ENCODE measurements at regions not wholly inside any gene's neighbourhood (a gene's known extent, or its start where the extent isn't known, plus 50 kb on each side); places are given as distances from the start of the nearest gene placed in this dataset.
"Not testable (repeated sequence)": the region's sequence is repeated elsewhere in the genome, so short reads cannot be mapped to it uniquely, and the experiment has no call there.

- DNase-seq: no peak
These were observed 724.6 kb upstream of the NRP1 start for GRCh38 chr10:34058845-34059614.

- DNase-seq: not testable (repeated sequence)
These were observed 721.0 kb upstream of the NRP1 start for GRCh38 chr10:34055410-34055985.

GRCh38 chr10:34049887-34050286 is 715.4 kb upstream of the NRP1 start:
- no peak for DNase-seq

- no peak for DNase-seq
These were observed 715.0 kb upstream of the NRP1 start for GRCh38 chr10:34049469-34049868.

- DNase-seq: no peak
These were observed 712.9 kb upstream of the NRP1 start for GRCh38 chr10:34047389-34047788.

DNA sequence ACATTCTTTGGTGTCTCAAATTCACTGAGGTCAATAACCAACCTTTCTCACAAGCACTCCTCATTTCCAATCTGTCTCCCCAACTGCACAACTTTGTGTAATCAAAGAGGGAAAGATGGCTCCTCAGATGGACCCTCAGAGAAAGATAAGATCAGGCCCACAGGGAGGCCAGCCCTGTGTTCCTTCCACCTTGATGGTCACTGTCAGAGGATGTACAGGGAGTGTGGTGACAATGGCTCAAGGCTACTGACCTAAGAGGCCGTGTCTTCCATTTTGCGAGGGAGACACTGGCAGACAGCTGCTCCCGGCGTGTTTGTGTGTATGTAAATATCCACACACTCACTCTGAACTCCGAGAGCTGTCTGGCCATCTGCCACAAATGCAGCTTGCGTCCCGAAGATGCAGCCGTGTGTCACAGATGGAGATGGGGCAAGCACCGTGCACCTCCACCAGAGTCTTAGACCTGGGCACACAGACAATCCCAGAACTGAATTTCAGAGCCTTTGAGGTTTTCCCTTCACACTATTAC is 712.1 kb upstream of the NRP1 start:
- DNase-seq: no peak

- DNase-seq: no peak
These were observed 711.2 kb upstream of the NRP1 start for GRCh38 chr10:34045571-34046190.

- DNase-seq: no peak
These were observed 707.4 kb upstream of the NRP1 start for GRCh38 chr10:34041871-34042270.

GRCh38 chr10:34037499-34037898 is 703.0 kb upstream of the NRP1 start:
- no peak for DNase-seq

DNA sequence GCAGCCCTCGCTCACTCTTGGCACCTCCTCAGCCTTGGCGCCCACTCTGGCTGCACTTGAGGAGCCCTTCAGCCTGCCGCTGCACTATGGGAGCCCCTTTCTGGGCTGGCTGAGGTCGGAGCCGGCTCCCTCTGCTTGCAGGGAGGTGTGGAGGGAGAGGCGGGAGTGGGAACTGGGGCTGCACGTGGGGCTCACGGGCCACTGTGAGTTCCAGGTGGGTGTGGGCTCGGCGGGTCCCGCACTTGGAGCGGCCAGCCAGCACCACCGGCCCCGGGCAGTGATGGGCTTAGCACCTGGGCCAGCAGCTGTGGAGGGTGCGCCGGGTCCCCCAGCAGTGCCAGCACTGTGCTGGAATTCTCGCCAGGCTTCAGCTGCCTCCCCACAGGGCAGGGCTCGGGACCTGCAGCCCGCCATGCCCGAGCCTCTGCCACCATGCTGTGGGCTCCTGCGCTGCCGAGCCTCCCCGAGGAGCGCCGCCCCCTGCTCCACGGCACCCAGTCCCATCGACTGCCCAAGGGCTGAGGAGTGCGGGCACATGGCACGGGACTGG is 700.8 kb upstream of the NRP1 start:
- not testable (repeated sequence) for DNase-seq

GRCh38 chr10:34033078-34033477 is 698.6 kb upstream of the NRP1 start:
- no peak for DNase-seq

DNA sequence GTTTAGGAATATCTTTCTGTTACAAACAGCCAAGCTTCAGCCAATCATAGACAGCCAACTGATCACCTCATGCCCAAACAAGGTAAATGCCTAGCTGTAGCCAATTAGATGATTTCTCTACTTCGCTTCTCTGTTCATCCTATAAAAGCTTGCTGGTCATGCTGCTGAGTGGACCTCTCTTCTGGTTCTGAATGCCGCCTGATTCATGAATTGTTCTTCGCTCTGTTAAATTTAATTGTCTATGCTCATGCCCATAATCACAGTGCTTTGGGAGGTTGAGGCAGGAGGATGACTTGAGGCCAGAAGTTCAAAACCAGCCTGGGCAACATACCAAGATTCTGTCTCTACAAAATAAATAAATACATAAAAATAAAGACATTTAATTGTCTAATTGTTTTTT is 698.1 kb upstream of the NRP1 start:
- no peak for DNase-seq

DNA sequence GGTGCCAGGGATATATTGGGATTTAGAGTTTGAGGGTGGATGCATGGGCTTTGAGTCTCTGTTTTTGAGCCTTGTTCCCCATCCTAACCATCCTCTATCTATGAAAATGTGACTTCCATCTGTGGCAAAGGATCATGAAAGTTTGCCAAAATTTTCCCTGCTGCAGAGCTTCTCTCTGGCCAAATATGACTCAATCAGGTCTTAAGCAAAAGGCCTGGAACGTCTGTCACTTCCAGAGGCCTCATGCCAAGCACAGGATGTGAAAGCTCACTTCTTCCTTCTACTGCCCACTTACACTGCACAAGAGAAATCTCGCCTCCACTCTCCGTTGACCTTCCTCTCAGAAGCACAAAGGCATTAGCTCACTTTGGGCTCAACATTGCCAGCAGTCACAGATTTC is 696.9 kb upstream of the NRP1 start:
- DNase-seq: no peak

GRCh38 chr10:34029455-34029854 is 695.0 kb upstream of the NRP1 start:
- DNase-seq: no peak

DNA sequence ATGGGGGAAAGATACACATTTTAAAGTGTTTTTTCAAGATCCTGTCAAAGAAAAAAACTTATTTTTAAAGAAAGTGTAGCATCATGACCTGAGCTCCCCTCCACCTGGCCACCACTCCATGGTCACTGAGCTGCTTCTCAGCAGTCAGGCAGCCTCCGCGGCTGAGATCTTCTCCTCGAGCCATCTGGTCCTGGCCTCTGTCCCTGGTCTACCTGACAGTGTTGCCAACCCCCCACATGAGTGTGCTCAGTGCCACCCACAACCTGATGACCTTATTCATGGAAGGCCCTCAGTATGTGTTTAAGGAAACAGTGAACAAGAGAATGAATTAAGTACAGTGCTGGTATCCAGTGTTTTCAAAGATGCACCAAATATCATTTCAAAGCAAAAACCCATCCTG is 694.5 kb upstream of the NRP1 start:
- DNase-seq: no peak

DNA sequence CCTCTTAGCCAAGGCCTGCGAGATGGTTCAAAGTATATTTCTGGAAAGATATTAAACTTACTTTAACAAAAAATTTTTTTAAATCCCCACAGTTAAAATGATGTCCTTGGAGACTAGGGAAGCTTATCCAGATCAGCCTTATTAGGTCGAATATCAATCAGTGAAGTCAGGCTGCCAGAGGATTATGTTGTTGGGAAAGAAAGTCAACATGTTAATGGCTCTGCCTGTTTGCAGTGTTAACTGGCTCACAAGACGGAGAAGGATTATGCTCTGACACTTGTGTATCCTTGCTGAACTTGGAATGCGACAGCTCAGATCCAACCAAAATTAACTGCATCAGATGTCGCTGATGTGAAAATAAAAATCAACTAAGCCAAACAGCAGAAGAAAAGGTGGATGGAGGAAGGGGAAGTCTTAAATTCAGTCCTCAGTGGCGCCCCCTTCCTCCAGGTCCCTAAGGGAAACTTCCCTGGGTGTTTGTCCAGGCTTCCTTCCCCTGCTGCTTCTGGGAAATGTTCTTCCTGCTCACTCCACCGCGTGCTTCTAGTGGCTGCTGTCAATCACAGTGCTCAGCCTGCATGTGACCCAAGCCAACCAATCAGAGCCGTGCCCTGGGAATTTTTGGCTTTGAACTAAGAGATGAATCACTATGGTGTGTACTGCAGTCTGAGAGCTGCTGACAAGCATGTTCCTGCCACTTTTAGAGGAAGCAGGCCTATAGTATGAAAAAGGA is 690.4 kb upstream of the NRP1 start:
- DNase-seq: no peak

DNA sequence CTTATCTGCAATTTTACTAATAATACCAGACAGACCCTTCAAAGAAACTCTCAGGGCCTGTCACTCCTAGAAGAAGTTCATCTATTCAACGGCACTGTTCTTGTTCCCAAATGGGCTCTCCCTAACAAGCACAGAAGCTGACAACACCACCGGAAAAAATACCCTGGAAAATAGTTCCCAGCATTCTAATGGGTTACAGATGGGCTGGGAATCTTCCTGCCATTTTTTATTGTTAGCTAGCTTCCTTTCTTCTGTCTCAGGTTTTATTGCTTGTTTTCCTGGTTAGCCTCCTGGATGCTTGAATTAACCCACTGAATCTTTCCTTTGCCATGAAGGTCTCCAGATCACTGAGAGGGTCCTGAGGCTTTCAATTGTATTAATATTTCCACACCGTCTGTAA is 689.8 kb upstream of the NRP1 start:
- DNase-seq: no peak

- DNase-seq: no peak
These were observed 687.7 kb upstream of the NRP1 start for GRCh38 chr10:34022195-34022594.

DNA sequence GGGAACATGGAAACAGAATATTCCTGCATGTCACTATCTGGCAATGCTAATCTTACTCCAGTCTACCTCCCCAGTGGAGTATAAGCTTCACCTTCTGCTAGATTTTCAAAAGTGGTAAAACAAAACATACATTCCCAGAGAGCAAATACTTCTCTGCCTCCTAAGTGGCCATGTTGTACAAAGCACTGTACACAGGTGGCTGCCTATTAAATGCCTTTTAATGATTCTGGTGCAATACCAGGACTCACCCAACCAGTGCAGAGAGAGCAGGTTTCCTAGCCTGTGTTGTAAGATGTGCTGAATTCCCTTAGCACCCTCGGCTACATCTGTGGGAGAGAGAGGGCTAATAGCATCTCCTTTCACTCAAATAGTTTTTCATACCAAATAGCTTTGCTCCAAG is 684.3 kb upstream of the NRP1 start:
- DNase-seq: no peak

- no peak for DNase-seq
These were observed 683.7 kb upstream of the NRP1 start for GRCh38 chr10:34018129-34018528.

- DNase-seq: no peak
These were observed 682.8 kb upstream of the NRP1 start for GRCh38 chr10:34017281-34017680.

- no peak for DNase-seq
These were observed 682.1 kb upstream of the NRP1 start for GRCh38 chr10:34016576-34016975.

GRCh38 chr10:34015700-34016099 is 681.2 kb upstream of the NRP1 start:
- DNase-seq: no peak

Data from stimulated activated naive CD4-positive, alpha-beta T cell (primary cell).